ENCODE measurements at regions not wholly inside any gene's neighbourhood (a gene's known extent, or its start where the extent isn't known, plus 50 kb on each side); places are given as distances from the start of the nearest gene placed in this dataset.

GRCh38 chr1:57797084-57797483, 373.2 kb upstream of the DAB1 start:
- Histone ChIP-seq H3K36me3 (no peaks in the 10 kb centered on the region), H3K9me3 (ENCODE audit: low read depth) (no peaks in the 10 kb centered on the region), H3K9ac (no peak overlapping the region), H4K20me1 (ENCODE audit: low read depth) (no peaks in the 10 kb centered on the region), H3K4me3 (no peak overlapping the region), H3K79me2 (ENCODE audit: low read depth) (no peaks in the 10 kb centered on the region), H3K4me1 (peaks cover 8% of the 10 kb centered on the region), H3K27me3 (no peaks in the 10 kb centered on the region), H3K4me2 (no peak overlapping the region), H3F3A (ENCODE audit: low read depth) (no peaks in the 10 kb centered on the region), H3K27ac (no peak overlapping the region), H2AFZ (replicated peaks) (no peak overlapping the region)
- Mint-ChIP-seq H3K27ac (no peak overlapping the region), H3K4me3 (no peak overlapping the region), H3K36me3 (no peaks in the 10 kb centered on the region), H3K27me3 (ENCODE audit: insufficient read depth, low read depth) (peaks cover 2% of the 10 kb centered on the region), H3K4me1 (peaks cover 7% of the 10 kb centered on the region), H3K9me3 (no peaks in the 10 kb centered on the region)
- TF ChIP-seq CTCF (IDR thresholded peaks at IDR 0.05) (no peak), EZH2phosphoT487 (IDR thresholded peaks at IDR 0.05) (no peak), EZH2 (IDR thresholded peaks at IDR 0.05) (no peak)
- no peak for DNase-seq (ENCODE audit: low spot score)

GRCh38 chr1:57796616-57797015, 372.8 kb upstream of the DAB1 start:
- H3K27ac Mint-ChIP-seq, result no peak overlapping the region
- Histone ChIP-seq H3K36me3 (no peaks in the 10 kb centered on the region), H3K4me1 (peaks cover 8% of the 10 kb centered on the region), H3K79me2 (ENCODE audit: low read depth) (no peaks in the 10 kb centered on the region), H3F3A (ENCODE audit: low read depth) (no peaks in the 10 kb centered on the region), H3K9ac (no peak overlapping the region), H4K20me1 (ENCODE audit: low read depth) (no peaks in the 10 kb centered on the region), H3K4me3 (no peak overlapping the region), H3K27ac (no peak overlapping the region), H2AFZ (replicated peaks) (no peak overlapping the region), H3K27me3 (no peaks in the 10 kb centered on the region), H3K9me3 (ENCODE audit: low read depth) (no peaks in the 10 kb centered on the region), H3K4me2 (no peak overlapping the region)
- H3K27me3 Mint-ChIP-seq (ENCODE audit: insufficient read depth, low read depth), result peaks cover under 1% of the 10 kb centered on the region
- peaks cover 7% of the 10 kb centered on the region for H3K4me1 Mint-ChIP-seq
- no peak for TF ChIP-seq CTCF (IDR thresholded peaks at IDR 0.05)
- TF ChIP-seq EZH2 (IDR thresholded peaks at IDR 0.05), result no peak
- TF ChIP-seq EZH2phosphoT487 (IDR thresholded peaks at IDR 0.05), result no peak
- no peak overlapping the region for H3K4me3 Mint-ChIP-seq
- no peaks in the 10 kb centered on the region for H3K36me3 Mint-ChIP-seq
- no peaks in the 10 kb centered on the region for H3K9me3 Mint-ChIP-seq
- no peak for DNase-seq (ENCODE audit: low spot score)

DNA sequence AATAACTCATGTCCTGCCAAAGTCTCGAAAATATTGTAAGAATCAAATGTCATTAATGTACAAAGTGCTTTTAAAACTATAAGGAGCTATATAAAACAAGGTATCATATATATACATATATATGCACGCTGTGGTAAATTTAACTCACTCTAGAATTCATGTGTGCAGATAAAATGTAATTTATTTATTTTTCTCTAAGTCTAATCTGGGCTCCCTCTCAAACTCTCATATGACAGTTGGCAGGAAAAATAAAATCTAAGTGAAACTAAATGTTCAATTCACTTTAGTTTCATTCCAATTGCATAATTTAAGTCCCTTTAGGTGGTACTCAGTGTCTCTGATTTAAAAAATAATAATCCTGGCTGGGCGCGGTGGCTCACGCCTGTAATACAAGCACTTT, 372.0 kb upstream of the DAB1 start:
- H3K9me3 Mint-ChIP-seq, result no peaks in the 10 kb centered on the region
- no peak overlapping the region for H3K4me3 ChIP-seq
- H3K9me3 ChIP-seq (ENCODE audit: low read depth), result no peaks in the 10 kb centered on the region
- no peaks in the 10 kb centered on the region for H3F3A ChIP-seq (ENCODE audit: low read depth)
- TF ChIP-seq CTCF (IDR thresholded peaks at IDR 0.05) (no peak), EZH2phosphoT487 (IDR thresholded peaks at IDR 0.05) (no peak), EZH2 (IDR thresholded peaks at IDR 0.05) (no peak)
- peaks cover 7% of the 10 kb centered on the region for H3K4me1 Mint-ChIP-seq
- H3K9ac ChIP-seq, result no peak overlapping the region
- peaks cover 8% of the 10 kb centered on the region for H3K4me1 ChIP-seq
- no peak overlapping the region for H3K27ac ChIP-seq
- H3K36me3 ChIP-seq, result no peaks in the 10 kb centered on the region
- H3K27me3 Mint-ChIP-seq (ENCODE audit: insufficient read depth, low read depth), result no peaks in the 10 kb centered on the region
- H3K4me3 Mint-ChIP-seq, result no peak overlapping the region
- no peaks in the 10 kb centered on the region for H4K20me1 ChIP-seq (ENCODE audit: low read depth)
- no peak overlapping the region for H2AFZ ChIP-seq (replicated peaks)
- no peaks in the 10 kb centered on the region for H3K36me3 Mint-ChIP-seq
- no peak overlapping the region for H3K4me2 ChIP-seq
- no peak overlapping the region for H3K27ac Mint-ChIP-seq
- DNase-seq (ENCODE audit: low spot score), result no peak
- H3K79me2 ChIP-seq (ENCODE audit: low read depth), result no peaks in the 10 kb centered on the region
- H3K27me3 ChIP-seq, result no peaks in the 10 kb centered on the region

GRCh38 chr1:57794078-57794477, 370.2 kb upstream of the DAB1 start:
- no peak for TF ChIP-seq EZH2 (IDR thresholded peaks at IDR 0.05)
- no peak for TF ChIP-seq EZH2phosphoT487 (IDR thresholded peaks at IDR 0.05)
- no peak for TF ChIP-seq CTCF (IDR thresholded peaks at IDR 0.05)
- no peak overlapping the region for H3K4me3 ChIP-seq
- no peak overlapping the region for H2AFZ ChIP-seq (replicated peaks)
- no peaks in the 10 kb centered on the region for H3K9me3 Mint-ChIP-seq
- H3F3A ChIP-seq (ENCODE audit: low read depth), result no peaks in the 10 kb centered on the region
- H3K4me1 ChIP-seq, result peaks cover 2% of the 10 kb centered on the region
- no peak for DNase-seq (ENCODE audit: low spot score)
- no peaks in the 10 kb centered on the region for H3K27me3 Mint-ChIP-seq (ENCODE audit: insufficient read depth, low read depth)
- peaks cover 7% of the 10 kb centered on the region for H3K4me1 Mint-ChIP-seq
- H3K27ac Mint-ChIP-seq, result no peak overlapping the region
- H3K36me3 Mint-ChIP-seq, result no peaks in the 10 kb centered on the region
- H3K79me2 ChIP-seq (ENCODE audit: low read depth), result no peaks in the 10 kb centered on the region
- no peak overlapping the region for H3K4me2 ChIP-seq
- no peak overlapping the region for H3K4me3 Mint-ChIP-seq
- H3K9me3 ChIP-seq (ENCODE audit: low read depth), result no peaks in the 10 kb centered on the region
- H3K27ac ChIP-seq, result no peak overlapping the region
- no peaks in the 10 kb centered on the region for H3K36me3 ChIP-seq
- no peak overlapping the region for H3K9ac ChIP-seq
- no peaks in the 10 kb centered on the region for H3K27me3 ChIP-seq
- H4K20me1 ChIP-seq (ENCODE audit: low read depth), result no peaks in the 10 kb centered on the region

Measured in neural progenitor cell (in vitro differentiated cells).